K562 (cell line): ENCODE measurements at regions not wholly inside any gene's neighbourhood (a gene's known extent, or its start where the extent isn't known, plus 50 kb on each side); places are given as distances from the start of the nearest gene placed in this dataset.

Experiments used
- ATAC-seq: fragments of 200-7000 bp; cut with Tn5 transposase; 3 replicates; pipeline ENCODE4 v1.9.1; 2020; ENCODE audit warnings: moderate library complexity
- BruUV-seq: library from RNA; stranded (reverse); fragments of 400-500 nt; replicated peaks from 2 replicates; lab custom pipeline; 2021; lab: Mats Ljungman, UMichigan
- CTCF ChIA-PET: fragments of 300-600 bp; formaldehyde crosslinking; extraction: SDS; loops from one replicate; lab custom pipeline; 2021; ENCODE audit warnings: low intra/inter-chr PET ratio; lab: Yijun Ruan, JAX
- POLR2A ChIA-PET: fragments of 300-600, 350-650 bp; sonication (Branson Sonifier 250); formaldehyde crosslinking; extraction: SDS; loops from one replicate; lab custom pipeline; 2021; ENCODE audit warnings: antibody characterized with exemption, inconsistent platforms; lab: Yijun Ruan, JAX
- DNase-seq, 4 experiments: peaks; one replicate each; pipeline versions ENCODE4 v3.0.0 to v3.0.0-alpha.2; 2011 to 2018; ENCODE audit warnings: low spot score in 3 of 4, mixed read lengths in 3 of 4; ENCODE audit errors: extremely low read depth in 1 of 4
- FAIRE-seq: peaks from 2 replicates; lab custom pipeline; 2011; peaks lifted over from hg19 to GRCh38; lab: Jason Lieb, UNC
- H2AFZ ChIP-seq: 2 replicates; pipeline ENCODE4 v1.6.0; 2011; ENCODE audit warnings: low read depth, low read length, control low read depth, inconsistent platforms
- H3K27ac ChIP-seq: fragments of 200-600 bp; 3 replicates; pipeline ENCODE4 v1.8.0; 2011; ENCODE audit warnings: low read depth, mild to moderate bottlenecking, control low read depth, inconsistent platforms, low read length, moderate library complexity, mixed read lengths; ENCODE audit errors: extremely low read depth
- H3K27me3 ChIP-seq, 2 experiments: fragments of 300-600 bp in 1 of 2; 2 replicates in 1 of 2; 3 replicates in 1 of 2; pipeline versions ENCODE4 v1.6.0 to v1.8.0; 2011; ENCODE audit warnings: inconsistent platforms in 2 of 2, low read length in 2 of 2, mild to moderate bottlenecking in 1 of 2, mixed read lengths in 1 of 2, moderate library complexity in 1 of 2; ENCODE audit not compliant: control insufficient read depth in 2 of 2, insufficient read depth in 2 of 2
- H3K36me3 ChIP-seq: fragments of 300-600 bp; 3 replicates; pipeline ENCODE4 v1.8.0; 2011; ENCODE audit warnings: mild to moderate bottlenecking, low read length, inconsistent platforms; ENCODE audit not compliant: control insufficient read depth, insufficient read depth
- H3K4me1 ChIP-seq, 2 experiments: fragments of 200-600 bp in 1 of 2; replicated peaks in 1 of 2; 2 replicates in 1 of 2; 3 replicates in 1 of 2; pipeline versions ENCODE4 v1.5.1 to v1.8.0; 2011; ENCODE audit warnings: inconsistent platforms in 2 of 2, low read length in 2 of 2, mild to moderate bottlenecking in 1 of 2, mixed read lengths in 1 of 2, moderate library complexity in 1 of 2; ENCODE audit not compliant: control insufficient read depth in 2 of 2, insufficient read depth in 2 of 2
- H3K4me2 ChIP-seq: 2 replicates; pipeline ENCODE4 v1.6.1; 2011; ENCODE audit warnings: low read length, control low read depth, inconsistent platforms, mixed read lengths; ENCODE audit not compliant: insufficient read depth
- H3K4me3 ChIP-seq: fragments of 200-600 bp; sonication (generic), shearing (Covaris generic); 2 replicates; pipeline ENCODE4 v1.5.1; 2016; ENCODE audit warnings: control low read depth, inconsistent platforms
- H3K79me2 ChIP-seq: fragments of 200-600 bp; 3 replicates; pipeline ENCODE4 v1.8.0; 2011; ENCODE audit warnings: low read length, inconsistent platforms; ENCODE audit not compliant: control insufficient read depth, insufficient read depth
- H3K9ac ChIP-seq, 2 experiments: 2 replicates each; pipeline versions ENCODE4 v1.6.0 to v1.6.1; 2011; ENCODE audit warnings: low read depth in 2 of 2, low read length in 2 of 2, control low read depth in 1 of 2, inconsistent platforms in 1 of 2, mild to moderate bottlenecking in 1 of 2, mixed read lengths in 1 of 2; ENCODE audit not compliant: insufficient read depth in 1 of 2
- H3K9me1 ChIP-seq: one replicate; pipeline ENCODE4 v1.6.0; 2011; ENCODE audit warnings: inconsistent platforms, mild to moderate bottlenecking, low read length, moderate library complexity; ENCODE audit not compliant: control insufficient read depth, insufficient read depth
- H3K9me3 ChIP-seq: replicated peaks from 2 replicates; pipeline ENCODE4 v1.5.1; 2011; ENCODE audit warnings: low read depth, low read length, inconsistent platforms; ENCODE audit not compliant: control insufficient read depth, insufficient read depth
- H4K20me1 ChIP-seq: replicated peaks from 2 replicates; pipeline ENCODE4 v1.6.1; 2011; ENCODE audit warnings: low read length, inconsistent platforms, mixed read lengths; ENCODE audit not compliant: control insufficient read depth, insufficient read depth
- GTF2A2 ChIP-seq: IDR thresholded peaks from 2 replicates; pipeline ENCODE4 v1.6.1; 2016; ENCODE audit warnings: mild to moderate bottlenecking, missing genetic modification characterization, missing compliant biosample characterization
- HDAC8 ChIP-seq: fragments of 450-650 bp; IDR thresholded peaks from 2 replicates; pipeline ENCODE4 v1.6.1; 2016; ENCODE audit warnings: mild to moderate bottlenecking, missing genetic modification characterization, moderate library complexity, missing compliant biosample characterization
- ILF3 ChIP-seq: fragments of 450-650 bp; IDR thresholded peaks from 2 replicates; pipeline ENCODE4 v1.6.1; 2018; ENCODE audit warnings: antibody characterized with exemption, mild to moderate bottlenecking, moderate library complexity, borderline replicate concordance
- LCOR ChIP-seq: sonication (generic); formaldehyde crosslinking; IDR thresholded peaks from 2 replicates; pipeline ENCODE4 v1.8.0; 2022; ENCODE audit warnings: mild to moderate bottlenecking, missing genetic modification reagents
- MCM3 ChIP-seq: fragments of 450-650 bp; IDR thresholded peaks from 2 replicates; pipeline ENCODE4 v1.6.1; 2016
- MXI1 ChIP-seq: IDR thresholded peaks from 2 replicates; pipeline ENCODE4 v1.6.1; 2011; ENCODE audit warnings: low read depth, mild to moderate bottlenecking, improper control_type of control experiment, low read length
- TARDBP ChIP-seq: fragments of 450-650 bp; IDR thresholded peaks from 2 replicates; pipeline ENCODE4 v1.6.1; 2016
- ZBTB1 ChIP-seq: sonication (generic); formaldehyde crosslinking; IDR thresholded peaks from 2 replicates; pipeline ENCODE4 v1.8.1; 2023; ENCODE audit warnings: missing genetic modification reagents, low read depth, mild to moderate bottlenecking, borderline replicate concordance
- WGBS: fragments of 100-300 bp; shearing (Covaris generic); methylation state at CpG from one replicate; pipeline ENCODE4 v1.1.6; 2016; ENCODE audit warnings: low coverage, mixed read lengths; ENCODE audit not compliant: insufficient coverage; ENCODE audit errors: missing lambda C conversion rate; 5-methylcytosine and 5-hydroxymethylcytosine counted together
- in situ Hi-C: fragments of 300-500 bp; cut with MboI; formaldehyde crosslinking; loops from 4 replicates; pipeline ENCODE4 v1.15.0; 2018; ENCODE audit warnings: inconsistent platforms, mixed read lengths
- intact Hi-C: fragments of 100-400 bp; cut with micrococcal nuclease; formaldehyde crosslinking; loops from 2 replicates; pipeline ENCODE4 v1.14.2; 2022
- TF ChIP-seq, protein P1 (sequence below): sonication (generic); formaldehyde crosslinking; IDR thresholded peaks from 2 replicates; pipeline ENCODE4 v1.8.0; 2022; ENCODE audit warnings: mild to moderate bottlenecking, missing genetic modification reagents
- TF ChIP-seq, protein P2 (sequence below): fragments of 250-450 bp; sonication (Bioruptor Pico); IDR thresholded peaks from 2 replicates; pipeline ENCODE4 v1.8.0; 2022; ENCODE audit warnings: moderate library complexity, mild to moderate bottlenecking, inconsistent platforms
- TF ChIP-seq, protein P3 (sequence below): sonication (generic); formaldehyde crosslinking; IDR thresholded peaks from 2 replicates; pipeline ENCODE4 v1.8.0; 2022; ENCODE audit warnings: missing genetic modification reagents, mild to moderate bottlenecking, borderline replicate concordance

DNA sequence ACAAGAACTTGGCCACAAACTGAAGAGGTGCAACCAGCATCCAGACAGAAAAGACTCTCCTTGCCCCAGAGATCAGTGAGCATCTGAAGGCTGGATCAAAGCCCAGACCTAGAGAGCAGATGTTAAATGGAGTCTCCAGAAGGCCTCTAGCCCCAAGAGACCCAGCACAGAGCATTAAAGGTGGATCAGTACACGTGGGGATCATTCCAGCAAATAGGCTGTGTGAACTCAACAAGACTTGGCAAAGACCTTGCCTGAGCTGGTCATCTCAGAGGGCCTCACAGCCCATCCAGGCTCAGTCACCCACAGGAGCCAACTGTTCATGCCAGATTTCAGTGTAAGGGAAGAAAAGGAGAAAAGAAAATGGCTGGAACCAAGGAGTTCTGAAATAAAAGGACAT, 214.0 kb downstream of the ENC1 start:
- H3K9me1 ChIP-seq, result no peaks in the 10 kb centered on the region
- no peaks in the 10 kb centered on the region; a peak in 1 of 5 replicates for H3K4me1 ChIP-seq
- FAIRE-seq (no peak), DNase-seq (no peak), ATAC-seq (no peak)
- WGBS, result 10% methylated on average over 1 of the region's 1 CpG
- no peaks in the 10 kb centered on the region for H3K79me2 ChIP-seq
- ChIA-PET CTCF (no interaction called here), POLR2A (interaction anchor here (0.7 kb wide), 1 partner anchor 14 kb away, joined by 4 read pairs; no protein-coding TSS in a partner anchor)
- no peak overlapping the region for H2AFZ ChIP-seq
- H3K36me3 ChIP-seq, result no peaks in the 10 kb centered on the region
- no peak for TF ChIP-seq TARDBP
- TF ChIP-seq MCM3, result no peak
- TF ChIP-seq LCOR (CRISPR knock-in tag), result no peak
- TF ChIP-seq MXI1, result no peak
- TF ChIP-seq HDAC8 (tag), result no peak
- no peak for TF ChIP-seq ILF3
- no peak for TF ChIP-seq GTF2A2 (tag)
- no peak for TF ChIP-seq ZBTB1 (CRISPR knock-in tag)
- TF ChIP-seq, protein P1, sequence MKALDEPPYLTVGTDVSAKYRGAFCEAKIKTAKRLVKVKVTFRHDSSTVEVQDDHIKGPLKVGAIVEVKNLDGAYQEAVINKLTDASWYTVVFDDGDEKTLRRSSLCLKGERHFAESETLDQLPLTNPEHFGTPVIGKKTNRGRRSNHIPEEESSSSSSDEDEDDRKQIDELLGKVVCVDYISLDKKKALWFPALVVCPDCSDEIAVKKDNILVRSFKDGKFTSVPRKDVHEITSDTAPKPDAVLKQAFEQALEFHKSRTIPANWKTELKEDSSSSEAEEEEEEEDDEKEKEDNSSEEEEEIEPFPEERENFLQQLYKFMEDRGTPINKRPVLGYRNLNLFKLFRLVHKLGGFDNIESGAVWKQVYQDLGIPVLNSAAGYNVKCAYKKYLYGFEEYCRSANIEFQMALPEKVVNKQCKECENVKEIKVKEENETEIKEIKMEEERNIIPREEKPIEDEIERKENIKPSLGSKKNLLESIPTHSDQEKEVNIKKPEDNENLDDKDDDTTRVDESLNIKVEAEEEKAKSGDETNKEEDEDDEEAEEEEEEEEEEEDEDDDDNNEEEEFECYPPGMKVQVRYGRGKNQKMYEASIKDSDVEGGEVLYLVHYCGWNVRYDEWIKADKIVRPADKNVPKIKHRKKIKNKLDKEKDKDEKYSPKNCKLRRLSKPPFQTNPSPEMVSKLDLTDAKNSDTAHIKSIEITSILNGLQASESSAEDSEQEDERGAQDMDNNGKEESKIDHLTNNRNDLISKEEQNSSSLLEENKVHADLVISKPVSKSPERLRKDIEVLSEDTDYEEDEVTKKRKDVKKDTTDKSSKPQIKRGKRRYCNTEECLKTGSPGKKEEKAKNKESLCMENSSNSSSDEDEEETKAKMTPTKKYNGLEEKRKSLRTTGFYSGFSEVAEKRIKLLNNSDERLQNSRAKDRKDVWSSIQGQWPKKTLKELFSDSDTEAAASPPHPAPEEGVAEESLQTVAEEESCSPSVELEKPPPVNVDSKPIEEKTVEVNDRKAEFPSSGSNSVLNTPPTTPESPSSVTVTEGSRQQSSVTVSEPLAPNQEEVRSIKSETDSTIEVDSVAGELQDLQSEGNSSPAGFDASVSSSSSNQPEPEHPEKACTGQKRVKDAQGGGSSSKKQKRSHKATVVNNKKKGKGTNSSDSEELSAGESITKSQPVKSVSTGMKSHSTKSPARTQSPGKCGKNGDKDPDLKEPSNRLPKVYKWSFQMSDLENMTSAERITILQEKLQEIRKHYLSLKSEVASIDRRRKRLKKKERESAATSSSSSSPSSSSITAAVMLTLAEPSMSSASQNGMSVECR (CRISPR knock-in tag), result no peak
- TF ChIP-seq, protein P2, sequence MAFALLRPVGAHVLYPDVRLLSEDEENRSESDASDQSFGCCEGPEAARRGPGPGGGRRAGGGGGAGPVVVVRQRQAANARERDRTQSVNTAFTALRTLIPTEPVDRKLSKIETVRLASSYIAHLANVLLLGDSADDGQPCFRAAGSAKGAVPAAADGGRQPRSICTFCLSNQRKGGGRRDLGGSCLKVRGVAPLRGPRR (CRISPR knock-in tag), result no peak
- TF ChIP-seq, protein P3, sequence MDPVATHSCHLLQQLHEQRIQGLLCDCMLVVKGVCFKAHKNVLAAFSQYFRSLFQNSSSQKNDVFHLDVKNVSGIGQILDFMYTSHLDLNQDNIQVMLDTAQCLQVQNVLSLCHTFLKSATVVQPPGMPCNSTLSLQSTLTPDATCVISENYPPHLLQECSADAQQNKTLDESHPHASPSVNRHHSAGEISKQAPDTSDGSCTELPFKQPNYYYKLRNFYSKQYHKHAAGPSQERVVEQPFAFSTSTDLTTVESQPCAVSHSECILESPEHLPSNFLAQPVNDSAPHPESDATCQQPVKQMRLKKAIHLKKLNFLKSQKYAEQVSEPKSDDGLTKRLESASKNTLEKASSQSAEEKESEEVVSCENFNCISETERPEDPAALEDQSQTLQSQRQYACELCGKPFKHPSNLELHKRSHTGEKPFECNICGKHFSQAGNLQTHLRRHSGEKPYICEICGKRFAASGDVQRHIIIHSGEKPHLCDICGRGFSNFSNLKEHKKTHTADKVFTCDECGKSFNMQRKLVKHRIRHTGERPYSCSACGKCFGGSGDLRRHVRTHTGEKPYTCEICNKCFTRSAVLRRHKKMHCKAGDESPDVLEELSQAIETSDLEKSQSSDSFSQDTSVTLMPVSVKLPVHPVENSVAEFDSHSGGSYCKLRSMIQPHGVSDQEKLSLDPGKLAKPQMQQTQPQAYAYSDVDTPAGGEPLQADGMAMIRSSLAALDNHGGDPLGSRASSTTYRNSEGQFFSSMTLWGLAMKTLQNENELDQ (CRISPR knock-in tag), result no peak
- H3K4me2 ChIP-seq, result no peak overlapping the region
- no peaks in the 10 kb centered on the region for H3K9me3 ChIP-seq
- no peak overlapping the region for H3K9ac ChIP-seq
- in situ Hi-C loops, result no loop called here
- H4K20me1 ChIP-seq, result no peaks in the 10 kb centered on the region
- intact Hi-C loops, result no loop called here
- H3K27me3 ChIP-seq, result peaks cover 0 to 5% of the 10 kb centered on the region in 2 experiments; a peak in 2 of 5 replicates
- no TSS peak for BruUV-seq
- no peak overlapping the region for H3K27ac ChIP-seq
- no peak overlapping the region for H3K4me3 ChIP-seq
